GM21723 (cell line): ENCODE measurements at regions not wholly inside any gene's neighbourhood (a gene's known extent, or its start where the extent isn't known, plus 50 kb on each side); places are given as distances from the start of the nearest gene placed in this dataset.

Experiments used
- ATAC-seq: cut with Tn5 transposase; IDR thresholded peaks from one replicate; pipeline ENCODE4 v1.9.1; 2021; ENCODE audit warnings: mild to moderate bottlenecking, moderate library complexity; ENCODE audit not compliant: unreplicated experiment

GRCh38 chr10:3435671-3436070 is 263.1 kb upstream of the PITRM1 start:
- ATAC-seq, result no peak

- no peak for ATAC-seq
Measured at GRCh38 chr10:3433988-3434387, 261.4 kb upstream of the PITRM1 start.

GRCh38 chr10:3433131-3433530 is 260.5 kb upstream of the PITRM1 start:
- no peak for ATAC-seq

GRCh38 chr10:3432081-3432825 is 259.7 kb upstream of the PITRM1 start:
- ATAC-seq, result no peak

DNA sequence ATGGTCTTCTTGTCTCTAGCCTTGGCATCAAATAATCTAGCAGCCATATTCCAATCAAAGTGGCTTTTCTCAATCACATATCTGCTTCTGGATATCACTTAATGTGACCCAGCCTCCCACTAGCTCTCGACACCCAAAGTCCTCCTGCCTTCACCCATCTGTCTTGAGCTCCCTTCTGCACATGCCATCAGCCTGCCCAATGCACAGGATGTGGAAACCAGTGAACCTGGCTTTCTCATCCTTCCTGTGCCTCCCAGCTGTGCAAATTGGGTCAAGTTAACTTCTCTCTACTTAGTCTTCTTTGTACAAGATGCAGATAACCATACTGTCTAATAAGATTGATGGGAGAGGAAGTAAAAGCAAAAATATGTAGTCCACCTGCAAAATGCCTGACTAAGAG is 257.9 kb upstream of the PITRM1 start:
- no peak for ATAC-seq

GRCh38 chr10:3429676-3430075 is 257.1 kb upstream of the PITRM1 start:
- ATAC-seq, result no peak

DNA sequence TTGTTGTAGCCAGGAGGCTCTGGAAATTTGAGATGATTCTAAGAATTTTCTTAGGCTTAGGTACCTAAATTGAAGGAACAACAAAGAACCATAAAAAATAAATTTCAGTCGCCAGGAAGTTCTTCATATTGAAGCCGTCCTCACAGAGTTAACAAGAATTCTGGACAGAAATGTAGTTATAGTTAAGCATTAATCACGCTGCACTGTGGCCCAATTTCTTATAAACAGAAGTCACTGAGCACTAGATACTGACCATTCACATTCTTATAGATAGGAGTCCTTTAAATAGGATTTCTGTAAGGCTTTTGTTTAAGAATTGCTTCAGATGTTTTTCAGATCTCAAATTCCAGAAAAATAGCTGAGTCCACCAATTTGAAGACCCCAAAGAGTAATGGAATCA is 256.2 kb upstream of the PITRM1 start:
- ATAC-seq, result no peak

GRCh38 chr10:3427950-3428354 is 255.4 kb upstream of the PITRM1 start:
- ATAC-seq, result no peak

DNA sequence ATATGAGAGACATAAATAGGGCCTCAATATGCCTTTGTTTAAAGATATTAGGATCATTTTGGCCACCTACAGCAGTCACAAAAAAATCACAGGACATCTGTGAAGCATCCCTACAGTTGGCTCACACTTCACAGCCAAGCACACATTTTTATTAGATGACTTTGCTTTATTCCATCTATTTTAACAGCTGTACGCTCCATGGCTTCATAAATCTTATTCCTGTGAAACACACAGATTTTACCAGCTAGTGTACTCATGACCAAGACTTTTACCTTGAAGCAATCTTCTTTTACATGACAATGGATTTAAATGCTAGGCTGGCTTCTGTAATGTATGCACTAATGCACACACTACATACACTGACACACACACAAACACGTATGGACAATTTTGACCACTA is 254.8 kb upstream of the PITRM1 start:
- no peak for ATAC-seq

GRCh38 chr10:3426190-3426845 is 253.7 kb upstream of the PITRM1 start:
- no peak for ATAC-seq

- no peak for ATAC-seq
Measured at GRCh38 chr10:3425716-3426115, 253.1 kb upstream of the PITRM1 start.

DNA sequence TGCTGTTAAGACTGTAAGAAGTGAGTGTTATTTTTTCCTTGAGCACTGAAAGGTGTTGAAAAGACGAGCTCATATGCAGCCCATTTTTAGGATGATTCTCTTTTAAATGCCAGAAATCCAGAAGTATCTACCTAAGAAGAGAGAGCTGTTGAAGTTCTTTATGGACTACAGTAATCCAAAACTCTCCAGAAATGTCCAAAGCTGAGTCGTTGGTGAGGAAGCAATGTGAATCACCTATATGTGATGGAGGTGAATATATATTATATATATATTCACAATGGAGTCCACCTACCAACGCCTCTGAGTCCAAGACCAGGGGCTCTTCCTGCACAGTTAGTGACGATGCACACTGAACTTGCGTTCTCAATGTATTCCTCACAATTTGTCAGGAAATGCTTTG is 252.7 kb upstream of the PITRM1 start:
- ATAC-seq, result no peak

DNA sequence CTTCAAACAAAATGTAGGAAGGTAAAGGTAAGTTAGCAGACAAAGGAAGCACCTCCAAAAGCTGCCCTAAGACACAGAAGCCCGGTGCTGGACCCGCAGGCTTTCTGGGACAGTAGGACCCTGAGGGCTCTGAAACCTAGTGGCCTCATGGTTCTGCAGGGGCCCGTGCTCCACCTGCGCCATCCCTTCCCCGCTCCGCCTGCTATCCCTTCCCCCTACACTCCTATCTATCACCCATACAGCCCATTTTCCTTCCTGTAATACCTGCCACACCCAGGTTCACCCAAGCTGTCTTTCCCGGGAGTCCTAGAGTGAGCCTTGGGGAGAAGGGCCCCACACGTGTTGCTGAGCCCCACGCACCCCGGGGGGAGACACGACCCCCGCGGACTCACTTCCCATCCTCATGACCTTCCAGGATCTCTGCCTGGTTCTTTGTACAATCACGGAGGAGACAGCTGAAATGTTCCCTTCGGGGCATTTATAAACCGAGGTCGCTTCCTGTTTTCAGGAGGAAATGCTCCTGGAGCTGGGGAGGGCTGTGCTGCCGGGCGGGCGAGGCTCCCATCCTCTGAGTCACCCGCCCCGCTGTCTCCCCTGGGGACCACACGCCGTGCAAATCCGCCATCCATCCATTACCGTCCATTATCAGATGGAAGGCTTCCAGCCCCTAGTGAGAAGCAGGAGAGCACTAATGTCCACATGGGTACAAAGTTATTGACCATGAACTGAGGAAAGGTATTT is 251.7 kb upstream of the PITRM1 start:
- no peak for ATAC-seq

DNA sequence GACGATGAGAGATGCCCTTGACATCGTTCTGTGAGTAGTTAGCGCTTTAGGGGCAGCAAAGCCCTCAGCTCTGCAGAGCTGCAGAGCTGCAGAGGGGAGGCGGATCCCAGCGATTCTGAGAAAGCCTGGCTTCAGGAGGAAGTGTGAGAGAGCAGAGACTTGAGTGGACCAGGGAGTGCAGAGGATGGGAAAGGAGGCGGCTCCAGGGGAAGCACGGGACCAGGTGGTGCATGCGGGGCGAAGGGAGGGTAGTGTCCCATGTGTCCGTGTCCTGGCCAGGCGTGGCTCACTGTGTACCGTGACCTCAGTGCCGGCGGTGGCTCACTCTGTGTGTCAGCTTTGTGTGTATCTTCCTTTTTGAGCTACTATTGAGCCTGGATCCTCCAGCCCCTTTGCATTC is 250.8 kb upstream of the PITRM1 start:
- ATAC-seq, result no peak

DNA sequence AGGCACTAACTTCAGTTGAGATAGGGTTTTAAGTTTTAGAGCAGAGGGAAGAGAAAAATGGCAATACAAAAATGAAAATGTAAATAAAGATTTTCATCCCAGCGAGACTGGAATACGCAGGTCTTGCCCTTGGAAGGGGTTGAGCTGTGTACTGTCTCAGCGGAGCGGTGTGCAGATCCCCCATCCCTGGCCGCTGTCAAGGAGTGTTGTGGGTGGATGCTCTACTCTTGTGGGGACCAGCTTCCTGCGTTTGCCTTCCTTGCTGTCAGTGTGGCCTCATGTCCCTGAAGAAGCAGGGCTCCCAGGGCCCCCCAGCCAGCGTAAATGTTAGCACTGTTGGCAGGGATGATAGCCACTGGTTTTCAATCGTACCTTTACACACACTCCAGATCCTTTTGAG is 249.7 kb upstream of the PITRM1 start:
- ATAC-seq, result no peak

DNA sequence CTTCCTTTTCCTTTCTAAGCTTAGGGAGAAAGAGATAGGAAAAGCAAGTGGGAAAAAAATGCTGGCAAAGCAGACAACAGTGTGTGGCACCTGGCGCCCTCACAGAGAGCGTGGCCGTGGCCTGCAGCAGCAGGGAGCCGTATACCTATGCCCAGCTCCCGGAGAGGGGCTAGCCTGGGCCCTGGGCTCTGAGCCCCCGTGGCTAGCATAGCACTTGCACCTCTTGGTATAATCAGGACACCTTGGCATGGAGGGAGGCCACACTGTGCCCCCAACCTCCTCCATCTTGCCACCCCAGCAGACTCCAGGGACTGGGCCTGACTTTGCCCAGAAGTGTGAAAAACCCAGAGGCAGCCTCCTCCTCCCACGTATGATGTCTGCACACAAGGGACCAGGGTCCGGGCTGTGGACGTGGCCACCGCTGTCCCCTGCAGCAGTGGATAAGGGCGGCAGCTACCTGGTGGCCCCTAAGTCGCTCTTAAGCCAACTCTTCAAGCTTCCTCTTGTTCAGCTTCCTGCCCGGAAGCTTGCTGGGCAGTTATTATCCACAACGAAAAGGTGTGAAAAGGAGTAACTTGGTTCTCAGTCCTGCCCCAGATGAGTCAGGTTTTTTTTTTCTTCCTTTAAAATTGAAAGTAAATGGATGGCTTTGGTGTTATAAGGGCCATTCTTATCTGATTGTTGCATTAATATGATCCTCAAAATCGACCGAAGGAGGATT is 249.1 kb upstream of the PITRM1 start:
- ATAC-seq, result no peak

- no peak for ATAC-seq
Measured at GRCh38 chr10:3420527-3421469, 248.2 kb upstream of the PITRM1 start.

GRCh38 chr10:3419719-3420495 is 247.3 kb upstream of the PITRM1 start:
- no peak for ATAC-seq

DNA sequence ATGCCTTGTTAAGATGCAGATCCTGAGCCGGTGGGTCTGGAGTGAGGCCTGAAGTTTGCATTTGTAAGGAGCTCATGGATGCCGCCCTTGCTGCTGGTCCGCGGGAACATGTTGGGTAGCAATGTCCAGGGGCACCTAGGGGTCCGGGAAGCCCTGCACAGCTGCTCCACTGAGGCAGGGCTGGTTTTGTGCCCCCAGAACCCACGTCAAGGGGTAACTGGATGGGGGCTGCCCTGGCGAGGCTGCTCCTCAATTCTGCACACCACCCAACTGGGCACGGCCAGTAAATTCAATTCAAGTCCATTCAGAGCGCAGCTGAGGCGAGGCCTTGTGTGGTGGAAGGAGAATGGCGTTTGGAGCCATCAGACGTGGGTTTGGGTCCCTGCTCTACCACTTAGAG is 246.3 kb upstream of the PITRM1 start:
- ATAC-seq, result no peak
